Caco-2 (cell line): ENCODE measurements at regions not wholly inside any gene's neighbourhood (a gene's known extent, or its start where the extent isn't known, plus 50 kb on each side); places are given as distances from the start of the nearest gene placed in this dataset.

Experiments used
- BruUV-seq: library from RNA; stranded (reverse); fragments of 400-500 nt; replicated peaks from 2 replicates; lab custom pipeline; 2021; lab: Mats Ljungman, UMichigan
- CTCF ChIA-PET: fragments of 300-600 bp; sonication (Branson Sonifier 250); formaldehyde crosslinking; loops from one replicate; lab custom pipeline; 2022; ENCODE audit warnings: antibody characterized with exemption; lab: Charles Lee
- POLR2A ChIA-PET: fragments of 300-600 bp; sonication (Branson Sonifier 250); formaldehyde crosslinking; loops from one replicate; lab custom pipeline; 2022; ENCODE audit warnings: antibody characterized with exemption; lab: Charles Lee
- DNase-seq, 2 experiments: peaks; one replicate each; pipeline versions ENCODE4 v3.0.0 to v3.0.0-alpha.2; 2020 to 2022
- H3K27me3 ChIP-seq: replicated peaks from 2 replicates; pipeline ENCODE4 v1.6.0; 2011; ENCODE audit warnings: low read length; ENCODE audit not compliant: control insufficient read depth, insufficient read depth
- H3K36me3 ChIP-seq: 2 replicates; pipeline ENCODE4 v1.5.1; 2011; ENCODE audit warnings: low read length; ENCODE audit not compliant: control insufficient read depth, insufficient read depth
- H3K4me1 ChIP-seq: fragments of 250-450 bp; sonication (Bioruptor Pico); 2 replicates; pipeline ENCODE4 v1.5.1; 2020; ENCODE audit warnings: mild to moderate bottlenecking
- H3K4me3 ChIP-seq: 2 replicates; pipeline ENCODE4 v1.5.1; 2011; ENCODE audit warnings: low read depth, mild to moderate bottlenecking, control low read depth, low read length
- H3K9me3 ChIP-seq: fragments of 250-450 bp; sonication (Bioruptor Pico); 2 replicates; pipeline ENCODE4 v1.5.1; 2020; ENCODE audit warnings: mild to moderate bottlenecking, moderate library complexity
- H3K27ac Mint-ChIP-seq: one replicate; pipeline ENCODE4 v1.8.0; 2022; ENCODE audit warnings: mixed read lengths; ENCODE audit not compliant: unreplicated experiment
- H3K27me3 Mint-ChIP-seq: one replicate; pipeline ENCODE4 v1.8.0; 2022; ENCODE audit warnings: mixed read lengths; ENCODE audit not compliant: insufficient read depth, unreplicated experiment
- H3K36me3 Mint-ChIP-seq: one replicate; pipeline ENCODE4 v1.8.0; 2022; ENCODE audit warnings: mild to moderate bottlenecking, mixed read lengths; ENCODE audit not compliant: insufficient read depth, unreplicated experiment
- H3K4me1 Mint-ChIP-seq: one replicate; pipeline ENCODE4 v1.8.0; 2022; ENCODE audit warnings: low read depth, mixed read lengths; ENCODE audit not compliant: unreplicated experiment
- H3K4me3 Mint-ChIP-seq: one replicate; pipeline ENCODE4 v1.8.0; 2022; ENCODE audit warnings: mild to moderate bottlenecking, moderate library complexity, mixed read lengths; ENCODE audit not compliant: unreplicated experiment
- H3K9me3 Mint-ChIP-seq: one replicate; pipeline ENCODE4 v1.8.0; 2022; ENCODE audit warnings: mixed read lengths; ENCODE audit not compliant: unreplicated experiment
- CTCF ChIP-seq, 2 experiments: fragments of 200-600 bp in 1 of 2; IDR thresholded peaks; 1 replicate in 1 of 2; 2 replicates in 1 of 2; pipeline versions ENCODE4 v1.5.1 to v1.8.0; 2011 to 2022; ENCODE audit warnings: antibody characterized with exemption in 1 of 2, control low read depth in 1 of 2, inconsistent platforms in 1 of 2, low read depth in 1 of 2, low read length in 1 of 2, mild to moderate bottlenecking in 1 of 2, moderate library complexity in 1 of 2; ENCODE audit not compliant: insufficient read depth in 1 of 2, severe bottlenecking in 1 of 2, unreplicated experiment in 1 of 2
- intact Hi-C: fragments of 100-400 bp; cut with micrococcal nuclease; formaldehyde crosslinking; loops from one replicate; pipeline ENCODE4 v1.10.0; 2022; ENCODE audit not compliant: unreplicated experiment

GRCh38 chr2:6215053-6215452 lies 522.9 kb downstream of the SOX11 start:
- no peak for TF ChIP-seq CTCF (IDR thresholded peaks at IDR 0.05; ENCODE audit: insufficient read depth in 1 of 2, low read depth in 1 of 2, low read length in 1 of 2, severe bottlenecking in 1 of 2, unreplicated experiment in 1 of 2)
- ChIA-PET CTCF (no interaction called here), POLR2A (no interaction called here)
- Histone ChIP-seq H3K27me3 (no peaks in the 10 kb centered on the region), H3K4me1 (peaks cover 4% of the 10 kb centered on the region; the same call in 1 of the 2 replicates), H3K36me3 (no peaks in the 10 kb centered on the region), H3K4me3 (no peak overlapping the region), H3K9me3 (no peaks in the 10 kb centered on the region; the same call in 1 of the 2 replicates)
- BruUV-seq = no TSS peak
- no peak overlapping the region for H3K4me3 Mint-ChIP-seq
- no peaks in the 10 kb centered on the region for H3K36me3 Mint-ChIP-seq
- H3K4me1 Mint-ChIP-seq = peaks cover 6% of the 10 kb centered on the region
- intact Hi-C loops = loop anchor here (10.0 kb wide), 1 partner anchor 280 kb away; no protein-coding TSS in a partner anchor
- peaks cover 10% of the 10 kb centered on the region for H3K9me3 Mint-ChIP-seq
- no peak for DNase-seq
- no peak overlapping the region for H3K27ac Mint-ChIP-seq
- H3K27me3 Mint-ChIP-seq = no peaks in the 10 kb centered on the region

GRCh38 chr2:6216234-6216633 lies 524.0 kb downstream of the SOX11 start:
- H3K36me3 ChIP-seq = no peaks in the 10 kb centered on the region
- H3K4me1 ChIP-seq = 0 out of 2 replicates have a peak, but pooled peaks cover 3% of the 10 kb centered on the region
- ChIA-PET POLR2A (no interaction called here), CTCF (no interaction called here)
- Mint-ChIP-seq H3K9me3 (peaks cover 19% of the 10 kb centered on the region), H3K36me3 (no peaks in the 10 kb centered on the region), H3K27ac (no peak overlapping the region), H3K4me3 (no peak overlapping the region), H3K27me3 (no peaks in the 10 kb centered on the region), H3K4me1 (peaks cover 6% of the 10 kb centered on the region)
- H3K4me3 ChIP-seq = no peak overlapping the region
- BruUV-seq = no TSS peak
- no peaks in the 10 kb centered on the region for H3K9me3 ChIP-seq
- H3K27me3 ChIP-seq = no peaks in the 10 kb centered on the region
- intact Hi-C loops = loop anchor here (10.0 kb wide), 1 partner anchor 281 kb away; no protein-coding TSS in a partner anchor
- TF ChIP-seq CTCF (IDR thresholded peaks at IDR 0.05; ENCODE audit: insufficient read depth in 1 of 2, low read depth in 1 of 2, low read length in 1 of 2, severe bottlenecking in 1 of 2, unreplicated experiment in 1 of 2) = no peak
- DNase-seq = no peak

GRCh38 chr2:6218926-6219325 lies 526.7 kb downstream of the SOX11 start:
- Mint-ChIP-seq H3K4me1 (peaks cover 6% of the 10 kb centered on the region), H3K36me3 (no peaks in the 10 kb centered on the region), H3K9me3 (peaks cover 19% of the 10 kb centered on the region), H3K4me3 (no peak overlapping the region), H3K27ac (no peak overlapping the region), H3K27me3 (no peaks in the 10 kb centered on the region)
- Histone ChIP-seq H3K9me3 (no peaks in the 10 kb centered on the region), H3K36me3 (no peaks in the 10 kb centered on the region), H3K4me3 (no peak overlapping the region), H3K4me1 (0 out of 2 replicates have a peak, but pooled peaks cover 3% of the 10 kb centered on the region), H3K27me3 (no peaks in the 10 kb centered on the region)
- ChIA-PET CTCF (no interaction called here), POLR2A (no interaction called here)
- no peak for TF ChIP-seq CTCF (IDR thresholded peaks at IDR 0.05; ENCODE audit: insufficient read depth in 1 of 2, low read depth in 1 of 2, low read length in 1 of 2, severe bottlenecking in 1 of 2, unreplicated experiment in 1 of 2)
- intact Hi-C loops = loop anchor here (10.0 kb wide), 1 partner anchor 284 kb away; no protein-coding TSS in a partner anchor
- no peak for DNase-seq
- BruUV-seq = no TSS peak
